CD4-positive, alpha-beta T cell (primary cell): ENCODE measurements at regions not wholly inside any gene's neighbourhood (a gene's known extent, or its start where the extent isn't known, plus 50 kb on each side); places are given as distances from the start of the nearest gene placed in this dataset.

ENCODE experiments used
- ATAC-seq: fragments of 200-7000 bp; cut with Tn5 transposase; one replicate; pipeline ENCODE4 v1.10.0; 2022; ENCODE audit warnings: mild to moderate bottlenecking; ENCODE audit not compliant: poor library complexity
- CTCF ChIA-PET: fragments of 350-600 bp; sonication (Branson Sonifier 250); formaldehyde crosslinking; loops from one replicate; lab custom pipeline; 2021; ENCODE audit warnings: antibody characterized with exemption, inconsistent platforms; lab: Charles Lee
- POLR2A ChIA-PET: fragments of 350-600 bp; sonication (Branson Sonifier 250); formaldehyde crosslinking; loops from one replicate; lab custom pipeline; 2021; ENCODE audit warnings: antibody characterized with exemption, inconsistent platforms; lab: Charles Lee
- DNase-seq, 14 experiments: peaks; one replicate each; pipeline ENCODE4 v3.0.0-alpha.2; 2013 to 2020; ENCODE audit warnings: mixed read lengths in 2 of 14
- H3K27ac ChIP-seq, 2 donors: one replicate each; pipeline versions ENCODE4 v1.5.1 to v1.7.0; 2013; ENCODE audit warnings: low read length in 2 of 2, low read depth in 1 of 2, mild to moderate bottlenecking in 1 of 2
- H3K27me3 ChIP-seq, 2 experiments: 1 replicate in 1 of 2; 2 replicates in 1 of 2; pipeline versions ENCODE4 v1.6.1 to v1.7.0; 2013; ENCODE audit warnings: low read length in 2 of 2, control low read depth in 1 of 2, mild to moderate bottlenecking in 1 of 2, moderate library complexity in 1 of 2; ENCODE audit not compliant: insufficient read depth in 2 of 2, control insufficient read depth in 1 of 2
- H3K36me3 ChIP-seq: one replicate; pipeline ENCODE4 v1.6.1; 2013; ENCODE audit warnings: low read length, control low read depth; ENCODE audit not compliant: insufficient read depth
- H3K4me1 ChIP-seq: one replicate; pipeline ENCODE4 v1.6.1; 2013; ENCODE audit warnings: low read length, control low read depth; ENCODE audit not compliant: insufficient read depth
- H3K4me3 ChIP-seq: one replicate; pipeline ENCODE4 v1.5.1; 2013; ENCODE audit warnings: mild to moderate bottlenecking, low read length, moderate library complexity
- H3K9me3 ChIP-seq, 2 experiments: 1 replicate in 1 of 2; 2 replicates in 1 of 2; pipeline versions ENCODE4 v1.6.1 to v1.7.0; 2013; ENCODE audit warnings: low read length in 2 of 2, mild to moderate bottlenecking in 2 of 2, control low read depth in 1 of 2, moderate library complexity in 1 of 2; ENCODE audit not compliant: control insufficient read depth in 1 of 2, insufficient read depth in 1 of 2
- H3K27ac Mint-ChIP-seq: one replicate; pipeline ENCODE4 v1.8.0; 2020; ENCODE audit warnings: mixed read lengths
- H3K27me3 Mint-ChIP-seq: one replicate; pipeline ENCODE4 v1.8.0; 2021; ENCODE audit warnings: mixed read lengths
- H3K36me3 Mint-ChIP-seq: one replicate; pipeline ENCODE4 v1.8.0; 2021; ENCODE audit warnings: low read depth, mixed read lengths
- H3K4me1 Mint-ChIP-seq: one replicate; pipeline ENCODE4 v1.8.0; 2021; ENCODE audit warnings: low read depth, mixed read lengths
- H3K4me3 Mint-ChIP-seq: one replicate; pipeline ENCODE4 v1.8.0; 2020; ENCODE audit warnings: mild to moderate bottlenecking, mixed read lengths
- H3K9me3 Mint-ChIP-seq: one replicate; pipeline ENCODE4 v1.8.0; 2020; ENCODE audit warnings: mixed read lengths
- CTCF ChIP-seq: fragments of 200-600 bp; IDR thresholded peaks from one replicate; pipeline ENCODE4 v1.8.0; 2022; ENCODE audit warnings: antibody characterized with exemption, mild to moderate bottlenecking
- intact Hi-C, 2 experiments: fragments of 100-400 bp; cut with DNase I in 1 of 2; cut with micrococcal nuclease in 1 of 2; formaldehyde crosslinking; loops; one replicate each; pipeline versions ENCODE4 v1.15.1 to v1.9.0; 2023 to 2025; cut with DNase I, micrococcal nuclease

- H3K36me3 ChIP-seq = no peaks in the 10 kb centered on the region
- ChIA-PET POLR2A (no interaction called here), CTCF (no interaction called here)
- H3K27me3 ChIP-seq = no peaks in the 10 kb centered on the region
- Mint-ChIP-seq H3K4me1 (no peaks in the 10 kb centered on the region), H3K27ac (no peak overlapping the region), H3K9me3 (peaks cover 7% of the 10 kb centered on the region), H3K4me3 (no peak overlapping the region), H3K36me3 (no peaks in the 10 kb centered on the region), H3K27me3 (no peaks in the 10 kb centered on the region)
- H3K4me1 ChIP-seq = no peaks in the 10 kb centered on the region
- H3K27ac ChIP-seq = no peak overlapping the region
- DNase-seq (no peak), ATAC-seq (no peak)
- no peak for TF ChIP-seq CTCF
- intact Hi-C loops = no loop called here
- H3K4me3 ChIP-seq = no peak overlapping the region
- H3K9me3 ChIP-seq = peaks cover 0 to 3% of the 10 kb centered on the region in 2 experiments
Observed at GRCh38 chr19:28009696-28010095, 1203.3 kb downstream of the UQCRFS1 start.

GRCh38 chr19:28008695-28009094, 1204.3 kb downstream of the UQCRFS1 start:
- no peak overlapping the region for H3K27ac Mint-ChIP-seq

GRCh38 chr19:28003543-28003942, 1209.4 kb downstream of the UQCRFS1 start:
- no peak overlapping the region for H3K27ac ChIP-seq
- no peaks in the 10 kb centered on the region for H3K4me1 Mint-ChIP-seq
- no peaks in the 10 kb centered on the region for H3K36me3 Mint-ChIP-seq
- intact Hi-C loops = no loop called here
- no peak for TF ChIP-seq CTCF
- peaks cover 0 to 6% of the 10 kb centered on the region in 2 experiments for H3K9me3 ChIP-seq
- no peaks in the 10 kb centered on the region for H3K27me3 Mint-ChIP-seq
- ATAC-seq (no peak), DNase-seq (no peak)
- no peaks in the 10 kb centered on the region for H3K36me3 ChIP-seq
- no peak overlapping the region for H3K4me3 Mint-ChIP-seq
- H3K9me3 Mint-ChIP-seq = peaks cover 3% of the 10 kb centered on the region
- POLR2A ChIA-PET = no interaction called here
- CTCF ChIA-PET = no interaction called here
- no peaks in the 10 kb centered on the region for H3K27me3 ChIP-seq
- H3K4me3 ChIP-seq = no peak overlapping the region
- H3K4me1 ChIP-seq = no peaks in the 10 kb centered on the region
- H3K27ac Mint-ChIP-seq = no peak overlapping the region

More at GRCh38 chr19:28008695-28009094, 1204.3 kb downstream of the UQCRFS1 start:
- CTCF ChIA-PET = no interaction called here
- Mint-ChIP-seq H3K4me3 (no peak overlapping the region), H3K27me3 (no peaks in the 10 kb centered on the region), H3K36me3 (no peaks in the 10 kb centered on the region), H3K9me3 (peaks cover 7% of the 10 kb centered on the region), H3K4me1 (no peaks in the 10 kb centered on the region)
- Histone ChIP-seq H3K4me1 (no peaks in the 10 kb centered on the region), H3K4me3 (no peak overlapping the region), H3K27me3 (no peaks in the 10 kb centered on the region), H3K9me3 (peaks cover 0 to under 1% of the 10 kb centered on the region in 2 experiments), H3K36me3 (no peaks in the 10 kb centered on the region), H3K27ac (no peak overlapping the region)
- ATAC-seq (no peak), DNase-seq (no peak)
- no peak for TF ChIP-seq CTCF
- intact Hi-C loops = no loop called here
- POLR2A ChIA-PET = no interaction called here
